ENCODE measurements at regions not wholly inside any gene's neighbourhood (a gene's known extent, or its start where the extent isn't known, plus 50 kb on each side); places are given as distances from the start of the nearest gene placed in this dataset.
"Not testable (repeated sequence)": the region's sequence is repeated elsewhere in the genome, so short reads cannot be mapped to it uniquely, and the experiment has no call there.

- no peak overlapping the region for H3K4me3 ChIP-seq (ENCODE audit: low read depth, low read length)
- H3K27me3 ChIP-seq = no peaks in the 10 kb centered on the region
- no peaks in the 10 kb centered on the region for H3K36me3 ChIP-seq
- DNase-seq = no peak
- TF ChIP-seq CTCF (IDR thresholded peaks at IDR 0.05; ENCODE audit: low read depth, low read length) = no peak
- no peaks in the 10 kb centered on the region for H3K9me3 ChIP-seq
- no peaks in the 10 kb centered on the region for H3K4me1 ChIP-seq
Measured at GRCh38 chr16:63880948-63881347, 1240.9 kb downstream of the CDH11 start.

GRCh38 chr16:63877401-63877800 is 1244.5 kb downstream of the CDH11 start:
- H3K9me3 ChIP-seq = no peaks in the 10 kb centered on the region
- TF ChIP-seq CTCF (IDR thresholded peaks at IDR 0.05; ENCODE audit: low read depth, low read length) = no peak
- H3K4me3 ChIP-seq (ENCODE audit: low read depth, low read length) = no peak overlapping the region
- no peaks in the 10 kb centered on the region for H3K4me1 ChIP-seq
- H3K27me3 ChIP-seq = no peaks in the 10 kb centered on the region
- no peaks in the 10 kb centered on the region for H3K36me3 ChIP-seq
- DNase-seq = no peak

GRCh38 chr16:63876103-63876502 is 1245.8 kb downstream of the CDH11 start:
- no peak for TF ChIP-seq CTCF (IDR thresholded peaks at IDR 0.05; ENCODE audit: low read depth, low read length)
- H3K27me3 ChIP-seq = no peaks in the 10 kb centered on the region
- no peak for DNase-seq
- no peaks in the 10 kb centered on the region for H3K4me1 ChIP-seq
- H3K4me3 ChIP-seq (ENCODE audit: low read depth, low read length) = no peak overlapping the region
- H3K9me3 ChIP-seq = no peaks in the 10 kb centered on the region
- H3K36me3 ChIP-seq = no peaks in the 10 kb centered on the region

GRCh38 chr16:63860700-63861099 is 1261.2 kb downstream of the CDH11 start:
- H3K9me3 ChIP-seq; DNase-seq; H3K27me3 ChIP-seq; H3K36me3 ChIP-seq; H3K4me3 ChIP-seq (ENCODE audit: low read depth, low read length); H3K4me1 ChIP-seq: not testable (repeated sequence)

GRCh38 chr16:63856537-63856936 is 1265.3 kb downstream of the CDH11 start:
- H3K4me1 ChIP-seq = no peaks in the 10 kb centered on the region
- no peak overlapping the region for H3K4me3 ChIP-seq (ENCODE audit: low read depth, low read length)
- no peak for DNase-seq
- H3K9me3 ChIP-seq = no peaks in the 10 kb centered on the region
- H3K36me3 ChIP-seq = no peaks in the 10 kb centered on the region
- TF ChIP-seq CTCF (IDR thresholded peaks at IDR 0.05; ENCODE audit: low read depth, low read length) = no peak
- no peaks in the 10 kb centered on the region for H3K27me3 ChIP-seq

GRCh38 chr16:63850979-63851378 is 1270.9 kb downstream of the CDH11 start:
- no peak overlapping the region for H3K4me3 ChIP-seq (ENCODE audit: low read depth, low read length)
- no peaks in the 10 kb centered on the region for H3K9me3 ChIP-seq
- no peaks in the 10 kb centered on the region for H3K27me3 ChIP-seq
- no peak for DNase-seq
- no peak for TF ChIP-seq CTCF (IDR thresholded peaks at IDR 0.05; ENCODE audit: low read depth, low read length)
- H3K4me1 ChIP-seq = no peaks in the 10 kb centered on the region
- H3K36me3 ChIP-seq = no peaks in the 10 kb centered on the region

GRCh38 chr16:63841271-63841670 is 1280.6 kb downstream of the CDH11 start:
- TF ChIP-seq CTCF (IDR thresholded peaks at IDR 0.05; ENCODE audit: low read depth, low read length) = no peak
- Histone ChIP-seq H3K4me1 (no peaks in the 10 kb centered on the region), H3K4me3 (ENCODE audit: low read depth, low read length) (no peak overlapping the region), H3K9me3 (no peaks in the 10 kb centered on the region), H3K36me3 (no peaks in the 10 kb centered on the region), H3K27me3 (no peaks in the 10 kb centered on the region)
- no peak for DNase-seq
